Peyer's patch (tissue), 4 donors: ENCODE measurements at regions not wholly inside any gene's neighbourhood (a gene's known extent, or its start where the extent isn't known, plus 50 kb on each side); places are given as distances from the start of the nearest gene placed in this dataset.

ENCODE experiments used
- DNase-seq, 3 donors: peaks; one replicate each; pipeline ENCODE4 v3.0.0-alpha.2; 2017 to 2019
- H3K27ac ChIP-seq, 4 donors: fragments of 200-600 bp; sonication (generic); one replicate each; pipeline ENCODE4 v1.5.1; 2016 to 2019
- H3K27me3 ChIP-seq, 2 donors: fragments of 200-600 bp; sonication (generic); one replicate each; pipeline ENCODE4 v1.5.1; 2019
- H3K36me3 ChIP-seq, 3 donors: fragments of 200-600 bp; sonication (generic); one replicate each; pipeline ENCODE4 v1.5.1; 2016 to 2019
- H3K4me1 ChIP-seq, 4 donors: fragments of 200-600 bp; sonication (generic); one replicate each; pipeline ENCODE4 v1.5.1; 2016 to 2019
- H3K4me3 ChIP-seq, 4 donors: fragments of 200-600 bp; sonication (generic); 1 replicate in 3 of 4; 2 replicates in 1 of 4; pipeline ENCODE4 v1.5.1; 2016 to 2019; ENCODE audit warnings: mild to moderate bottlenecking in 1 of 4
- H3K9me3 ChIP-seq, 4 donors: fragments of 200-600 bp; sonication (generic); one replicate each; pipeline ENCODE4 v1.5.1; 2016 to 2019; ENCODE audit warnings: mild to moderate bottlenecking in 1 of 4
- POLR2A ChIP-seq, 2 donors: fragments of 450-650 bp; IDR thresholded peaks; one replicate each; pipeline ENCODE4 v1.5.1; 2017; ENCODE audit warnings: antibody characterized with exemption in 2 of 2, mild to moderate bottlenecking in 2 of 2, moderate library complexity in 2 of 2
- TF ChIP-seq, protein P1 (sequence below), 6 experiments: fragments of 450-650 bp in 4 of 6; fragments of 200-600 bp in 2 of 6; sonication (generic) in 1 of 6; IDR thresholded peaks; one replicate each; pipeline ENCODE4 v1.5.1; 2017 to 2019; ENCODE audit warnings: antibody characterized with exemption in 6 of 6, mild to moderate bottlenecking in 3 of 6, moderate library complexity in 1 of 6

DNA sequence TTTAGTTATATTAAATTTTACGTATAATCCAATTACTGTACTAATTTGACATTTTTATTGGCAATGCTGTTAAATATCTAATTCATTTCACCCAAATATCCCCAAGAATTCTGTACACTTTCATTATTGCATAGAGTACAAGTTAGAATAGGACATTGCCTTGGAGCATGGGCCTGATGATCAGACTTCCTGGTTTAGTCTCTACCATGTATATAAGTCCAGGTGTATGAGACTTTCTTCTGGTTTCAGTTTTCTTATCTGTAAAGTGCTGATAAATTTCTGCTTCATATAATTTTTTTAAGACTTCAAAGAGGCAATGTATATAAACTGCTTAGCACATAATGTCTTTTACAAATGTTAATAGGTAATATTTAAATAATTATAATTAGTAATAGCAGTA is 179.4 kb downstream of the KLF12 start:
- Histone ChIP-seq H3K27ac (no peak overlapping the region), H3K36me3 (no peaks in the 10 kb centered on the region), H3K27me3 (no peaks in the 10 kb centered on the region), H3K9me3 (no peaks in the 10 kb centered on the region), H3K4me1 (no peaks in the 10 kb centered on the region), H3K4me3 (no peak overlapping the region)
- no peak for TF ChIP-seq POLR2A (IDR thresholded peaks at IDR 0.05)
- TF ChIP-seq, protein P1, sequence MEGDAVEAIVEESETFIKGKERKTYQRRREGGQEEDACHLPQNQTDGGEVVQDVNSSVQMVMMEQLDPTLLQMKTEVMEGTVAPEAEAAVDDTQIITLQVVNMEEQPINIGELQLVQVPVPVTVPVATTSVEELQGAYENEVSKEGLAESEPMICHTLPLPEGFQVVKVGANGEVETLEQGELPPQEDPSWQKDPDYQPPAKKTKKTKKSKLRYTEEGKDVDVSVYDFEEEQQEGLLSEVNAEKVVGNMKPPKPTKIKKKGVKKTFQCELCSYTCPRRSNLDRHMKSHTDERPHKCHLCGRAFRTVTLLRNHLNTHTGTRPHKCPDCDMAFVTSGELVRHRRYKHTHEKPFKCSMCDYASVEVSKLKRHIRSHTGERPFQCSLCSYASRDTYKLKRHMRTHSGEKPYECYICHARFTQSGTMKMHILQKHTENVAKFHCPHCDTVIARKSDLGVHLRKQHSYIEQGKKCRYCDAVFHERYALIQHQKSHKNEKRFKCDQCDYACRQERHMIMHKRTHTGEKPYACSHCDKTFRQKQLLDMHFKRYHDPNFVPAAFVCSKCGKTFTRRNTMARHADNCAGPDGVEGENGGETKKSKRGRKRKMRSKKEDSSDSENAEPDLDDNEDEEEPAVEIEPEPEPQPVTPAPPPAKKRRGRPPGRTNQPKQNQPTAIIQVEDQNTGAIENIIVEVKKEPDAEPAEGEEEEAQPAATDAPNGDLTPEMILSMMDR (IDR thresholded peaks at IDR 0.05), result no peak
- no peak for DNase-seq

DNA sequence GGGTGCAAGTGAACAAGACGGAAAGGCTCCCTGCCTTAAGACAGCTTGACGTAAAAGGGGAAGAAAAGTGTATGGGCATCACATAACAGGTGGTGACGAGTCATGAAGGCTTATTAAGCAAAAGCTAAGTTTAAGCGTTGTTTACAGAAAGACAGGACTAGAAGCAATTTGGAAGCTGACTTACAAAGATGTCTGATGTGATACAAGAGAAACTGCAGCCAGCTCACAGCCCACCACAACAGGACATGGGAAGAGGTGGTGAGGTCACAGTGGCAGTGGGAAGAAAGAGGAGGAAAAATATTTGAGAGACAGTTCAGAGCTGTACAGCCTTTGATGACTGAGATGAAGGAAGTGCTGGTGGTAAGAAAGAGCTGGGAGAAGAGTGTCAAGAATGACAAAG is 181.6 kb downstream of the KLF12 start:
- H3K9me3 ChIP-seq, result no peaks in the 10 kb centered on the region
- TF ChIP-seq, protein P1 (IDR thresholded peaks at IDR 0.05), result no peak
- TF ChIP-seq POLR2A (IDR thresholded peaks at IDR 0.05), result no peak
- DNase-seq, result no peak
- no peaks in the 10 kb centered on the region for H3K27me3 ChIP-seq
- no peak overlapping the region for H3K4me3 ChIP-seq
- H3K4me1 ChIP-seq, result no peaks in the 10 kb centered on the region
- H3K36me3 ChIP-seq, result no peaks in the 10 kb centered on the region
- H3K27ac ChIP-seq, result no peak overlapping the region

DNA sequence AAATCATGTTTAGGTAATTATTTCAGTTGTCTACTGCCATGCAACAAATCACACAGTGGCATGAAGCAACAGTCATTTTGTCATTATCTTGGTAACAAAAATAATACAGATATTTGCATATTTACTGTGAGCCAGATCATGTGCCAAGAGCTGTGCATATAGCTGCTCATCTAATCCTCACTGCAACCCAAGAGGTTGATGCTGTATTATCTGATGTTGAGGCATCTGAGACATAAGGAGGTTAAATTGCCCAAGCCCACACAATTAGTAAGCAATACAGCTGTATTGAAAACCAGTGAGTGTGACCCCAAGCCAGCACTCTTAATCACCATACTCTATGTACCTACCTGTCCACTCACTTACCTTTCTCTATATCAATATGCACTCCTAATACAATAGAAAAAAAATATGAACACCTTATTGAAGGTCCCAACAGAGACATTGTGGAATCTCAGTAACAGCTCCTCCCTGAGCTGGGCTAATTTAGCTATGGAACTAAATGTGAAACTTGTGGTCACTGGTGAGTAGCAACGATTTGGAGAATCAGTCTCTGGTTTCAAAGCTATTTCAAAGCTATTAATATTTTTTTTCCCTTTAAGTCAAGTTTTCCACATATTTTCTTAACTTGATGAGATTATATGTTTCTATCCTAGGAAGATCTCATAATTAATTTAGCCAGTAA is 185.2 kb downstream of the KLF12 start:
- Histone ChIP-seq H3K27ac (no peak overlapping the region), H3K4me3 (no peak overlapping the region), H3K9me3 (no peaks in the 10 kb centered on the region), H3K4me1 (no peaks in the 10 kb centered on the region), H3K36me3 (no peaks in the 10 kb centered on the region), H3K27me3 (no peaks in the 10 kb centered on the region)
- no peak for DNase-seq
- TF ChIP-seq POLR2A (IDR thresholded peaks at IDR 0.05), result no peak
- TF ChIP-seq, protein P1 (IDR thresholded peaks at IDR 0.05), result no peak

DNA sequence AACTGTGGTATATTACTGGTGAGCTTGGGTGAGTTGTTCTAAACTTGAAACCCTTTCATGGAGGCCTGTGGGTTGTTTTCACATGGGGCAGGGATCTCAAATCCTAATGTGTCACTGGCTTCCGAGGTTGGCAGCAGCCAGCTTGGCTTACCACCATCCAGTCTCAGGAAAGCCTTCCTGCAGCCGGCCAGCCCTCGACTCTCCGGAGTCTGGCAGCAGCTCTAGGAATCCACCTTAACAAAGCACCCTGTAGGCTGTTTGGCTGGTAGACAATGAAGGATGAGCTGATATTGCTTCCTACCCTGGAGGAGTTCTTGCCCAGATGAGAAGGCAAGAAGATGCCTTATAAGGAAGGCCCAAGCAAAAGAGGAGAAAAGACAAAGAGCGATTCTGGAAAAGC is 188.3 kb downstream of the KLF12 start:
- Histone ChIP-seq H3K27ac (peak overlapping the region in 1 of 4 donors; percentile 4), H3K4me3 (no peak overlapping the region), H3K27me3 (no peaks in the 10 kb centered on the region), H3K4me1 (no peaks in the 10 kb centered on the region), H3K9me3 (no peaks in the 10 kb centered on the region), H3K36me3 (no peaks in the 10 kb centered on the region)
- TF ChIP-seq, protein P1 (IDR thresholded peaks at IDR 0.05), result no peak
- TF ChIP-seq POLR2A (IDR thresholded peaks at IDR 0.05), result no peak
- DNase-seq, result no peak

DNA sequence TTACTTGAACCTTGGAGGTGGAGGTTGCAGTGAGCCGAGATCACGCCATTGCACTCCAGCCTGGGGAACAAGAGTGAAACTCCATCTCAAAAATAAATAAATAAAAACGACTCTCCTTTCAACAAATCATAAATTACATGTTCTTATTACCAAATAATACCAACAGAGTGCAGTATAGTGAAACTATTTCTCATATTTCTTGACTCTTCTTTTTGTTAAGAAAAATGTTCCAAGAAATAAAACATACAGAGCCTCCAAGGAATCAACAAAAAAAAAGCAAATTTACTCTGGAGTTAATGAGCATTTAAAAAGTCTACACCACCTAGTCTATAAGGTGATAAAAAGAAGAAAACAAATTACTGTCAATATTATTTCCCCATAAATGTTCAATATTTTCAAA is 188.8 kb downstream of the KLF12 start:
- Histone ChIP-seq H3K27me3 (no peaks in the 10 kb centered on the region), H3K4me1 (no peaks in the 10 kb centered on the region), H3K36me3 (no peaks in the 10 kb centered on the region), H3K9me3 (no peaks in the 10 kb centered on the region), H3K27ac (peak overlapping the region in 1 of 4 donors; percentile 4), H3K4me3 (no peak overlapping the region)
- no peak for DNase-seq
- TF ChIP-seq, protein P1 (IDR thresholded peaks at IDR 0.05), result no peak
- no peak for TF ChIP-seq POLR2A (IDR thresholded peaks at IDR 0.05)

DNA sequence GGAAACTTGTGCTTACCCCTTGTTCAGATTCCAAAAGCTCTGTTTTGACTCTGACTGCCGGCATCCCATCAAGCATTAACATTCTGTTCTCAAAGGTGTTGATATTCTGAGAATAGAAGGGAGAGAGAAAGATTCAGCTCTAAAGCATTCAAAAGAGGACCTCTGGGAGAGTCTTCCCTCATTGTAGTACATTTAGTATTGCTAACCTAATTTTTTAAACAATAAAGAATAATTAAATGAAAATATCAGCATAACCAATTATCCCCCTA is 190.3 kb downstream of the KLF12 start:
- H3K4me1 ChIP-seq, result no peaks in the 10 kb centered on the region
- no peaks in the 10 kb centered on the region for H3K27me3 ChIP-seq
- no peaks in the 10 kb centered on the region for H3K9me3 ChIP-seq
- H3K36me3 ChIP-seq, result no peaks in the 10 kb centered on the region
- DNase-seq, result no peak
- H3K27ac ChIP-seq, result no peak overlapping the region
- TF ChIP-seq, protein P1 (IDR thresholded peaks at IDR 0.05), result no peak
- no peak for TF ChIP-seq POLR2A (IDR thresholded peaks at IDR 0.05)
- H3K4me3 ChIP-seq, result no peak overlapping the region
